Suprapubic skin (tissue), 3 donors: ENCODE measurements at regions not wholly inside any gene's neighbourhood (a gene's known extent, or its start where the extent isn't known, plus 50 kb on each side); places are given as distances from the start of the nearest gene placed in this dataset.

Source experiments
- CTCF ChIP-seq, 2 donors: fragments of 200-600 bp in 1 of 2; fragments of 450-650 bp in 1 of 2; sonication (generic) in 1 of 2; IDR thresholded peaks; one replicate each; pipeline ENCODE4 v1.5.1; 2016 to 2019; ENCODE audit warnings: antibody characterized with exemption in 2 of 2, mild to moderate bottlenecking in 1 of 2, moderate library complexity in 1 of 2
- EP300 ChIP-seq: sonication (generic); formaldehyde crosslinking; IDR thresholded peaks from one replicate; pipeline ENCODE4 v1.6.1; 2017; ENCODE audit warnings: antibody characterized with exemption
- POLR2A ChIP-seq, 2 donors: fragments of 450-650 bp; IDR thresholded peaks; one replicate each; pipeline ENCODE4 v1.6.1; 2017; ENCODE audit warnings: antibody characterized with exemption in 2 of 2, mild to moderate bottlenecking in 2 of 2, moderate library complexity in 2 of 2

GRCh38 chr1:185450917-185451316 is 133.9 kb upstream of the IVNS1ABP start:
- no peak for TF ChIP-seq CTCF (IDR thresholded peaks at IDR 0.05)
- TF ChIP-seq POLR2A (IDR thresholded peaks at IDR 0.05): no peak
- no peak for TF ChIP-seq EP300
